IMR-90 (cell line): ENCODE measurements at regions not wholly inside any gene's neighbourhood (a gene's known extent, or its start where the extent isn't known, plus 50 kb on each side); places are given as distances from the start of the nearest gene placed in this dataset.

ENCODE experiments used
- ATAC-seq: fragments of 200-7000 bp; cut with Tn5 transposase; 2 replicates; pipeline ENCODE4 v1.9.1; 2020; ENCODE audit warnings: low read depth, mild to moderate bottlenecking, moderate library complexity
- BruUV-seq: library from RNA; stranded (reverse); fragments of 400-500 nt; replicated peaks from 2 replicates; lab custom pipeline; 2021; lab: Mats Ljungman, UMichigan
- CTCF ChIA-PET: fragments of 300-600 bp; formaldehyde crosslinking; extraction: SDS; loops from one replicate; lab custom pipeline; 2021; ENCODE audit warnings: antibody characterized with exemption; lab: Yijun Ruan, JAX
- POLR2A ChIA-PET: fragments of 300-600 bp; sonication (Branson Sonifier 250); formaldehyde crosslinking; loops from one replicate; lab custom pipeline; 2022; ENCODE audit warnings: antibody characterized with exemption; ENCODE audit not compliant: unreplicated experiment; lab: Charles Lee
- DNase-seq: peaks from one replicate; pipeline ENCODE4 v3.0.0; 2013
- H2AFZ ChIP-seq: replicated peaks from 2 replicates; pipeline ENCODE3; 2013; ENCODE audit warnings: low read length, mild to moderate bottlenecking; ENCODE audit not compliant: poor library complexity
- H2AK5ac ChIP-seq: 2 replicates; pipeline ENCODE4 v1.6.1; 2013; ENCODE audit warnings: low read depth, low read length, inconsistent platforms
- H2AK9ac ChIP-seq: replicated peaks from 2 replicates; pipeline ENCODE3; 2013; ENCODE audit warnings: mild to moderate bottlenecking, low read depth, low read length, moderate library complexity; ENCODE audit not compliant: poor library complexity
- H2BK120ac ChIP-seq: 2 replicates; pipeline ENCODE4 v1.6.1; 2013; ENCODE audit warnings: low read depth, low read length, inconsistent platforms
- H2BK15ac ChIP-seq: 3 replicates; pipeline ENCODE4 v1.6.1; 2013; ENCODE audit warnings: low read depth, low read length, inconsistent platforms
- H2BK20ac ChIP-seq: 2 replicates; pipeline ENCODE4 v1.6.1; 2013; ENCODE audit warnings: low read depth, mild to moderate bottlenecking, inconsistent platforms, low read length, moderate library complexity
- H2BK5ac ChIP-seq: 2 replicates; pipeline ENCODE4 v1.6.1; 2013; ENCODE audit warnings: mild to moderate bottlenecking, low read depth, low read length, inconsistent platforms; ENCODE audit not compliant: poor library complexity, severe bottlenecking
- H3K14ac ChIP-seq: replicated peaks from 2 replicates; pipeline ENCODE4 v1.6.1; 2013; ENCODE audit warnings: low read depth, low read length, inconsistent platforms
- H3K18ac ChIP-seq: 2 replicates; pipeline ENCODE4 v1.6.1; 2013; ENCODE audit warnings: low read depth, low read length, control low read depth
- H3K23ac ChIP-seq: 2 replicates; pipeline ENCODE4 v1.6.1; 2013; ENCODE audit warnings: low read depth, low read length, inconsistent platforms
- H3K27ac ChIP-seq: 2 replicates; pipeline ENCODE4 v1.5.1; 2013; ENCODE audit warnings: mild to moderate bottlenecking, control low read depth, low read length; ENCODE audit not compliant: insufficient read depth
- H3K27me3 ChIP-seq: 2 replicates; pipeline ENCODE4 v1.6.1; 2013; ENCODE audit warnings: low read length; ENCODE audit not compliant: control insufficient read depth, insufficient read depth
- H3K36me3 ChIP-seq: 2 replicates; pipeline ENCODE4 v1.6.1; 2013; ENCODE audit warnings: low read length, mixed read lengths; ENCODE audit not compliant: control insufficient read depth, insufficient read depth
- H3K4ac ChIP-seq: 2 replicates; pipeline ENCODE4 v1.6.1; 2013; ENCODE audit warnings: low read depth, low read length, inconsistent platforms
- H3K4me1 ChIP-seq: 2 replicates; pipeline ENCODE4 v1.6.1; 2013; ENCODE audit warnings: low read length, mixed read lengths; ENCODE audit not compliant: control insufficient read depth, insufficient read depth
- H3K4me2 ChIP-seq: 2 replicates; pipeline ENCODE4 v1.6.1; 2013; ENCODE audit warnings: low read depth, mild to moderate bottlenecking, control low read depth, low read length, moderate library complexity
- H3K4me3 ChIP-seq: 2 replicates; pipeline ENCODE4 v1.5.1; 2013; ENCODE audit warnings: low read depth, mild to moderate bottlenecking, control low read depth, low read length, moderate library complexity; ENCODE audit not compliant: insufficient read depth
- H3K56ac ChIP-seq: 2 replicates; pipeline ENCODE4 v1.6.1; 2013; ENCODE audit warnings: low read length, inconsistent platforms; ENCODE audit not compliant: insufficient read depth; ENCODE audit errors: extremely low read depth
- H3K79me1 ChIP-seq, 2 experiments: 2 replicates each; pipeline ENCODE4 v1.6.1; 2013; ENCODE audit warnings: low read length in 2 of 2, inconsistent platforms in 1 of 2, low read depth in 1 of 2
- H3K9ac ChIP-seq: 2 replicates; pipeline ENCODE4 v1.6.1; 2013; ENCODE audit warnings: low read depth, low read length, control low read depth
- H3K9me1 ChIP-seq: 2 replicates; pipeline ENCODE4 v1.6.1; 2013; ENCODE audit warnings: low read length, inconsistent platforms; ENCODE audit not compliant: insufficient read depth
- H3K9me3 ChIP-seq: 2 replicates; pipeline ENCODE4 v1.6.1; 2013; ENCODE audit warnings: low read length; ENCODE audit not compliant: control insufficient read depth, insufficient read depth
- H4K20me1 ChIP-seq: 2 replicates; pipeline ENCODE4 v1.6.1; 2013; ENCODE audit warnings: low read length, inconsistent platforms; ENCODE audit not compliant: insufficient read depth
- H4K5ac ChIP-seq: 2 replicates; pipeline ENCODE4 v1.6.1; 2013; ENCODE audit warnings: mild to moderate bottlenecking, low read depth, low read length, control low read depth
- H4K8ac ChIP-seq, 2 experiments: 2 replicates each; pipeline ENCODE4 v1.6.1; 2013; ENCODE audit warnings: low read depth in 2 of 2, low read length in 2 of 2, control low read depth in 1 of 2, inconsistent platforms in 1 of 2
- H4K91ac ChIP-seq: 2 replicates; pipeline ENCODE4 v1.6.1; 2013; ENCODE audit warnings: low read depth, low read length, inconsistent platforms; ENCODE audit not compliant: insufficient read depth
- BHLHE40 ChIP-seq: fragments of 150-350 bp; IDR thresholded peaks from 2 replicates; pipeline ENCODE4 v1.6.1; 2016; ENCODE audit warnings: mild to moderate bottlenecking, low read depth, low read length
- CEBPB ChIP-seq: IDR thresholded peaks from 2 replicates; pipeline ENCODE4 v1.6.1; 2012; ENCODE audit warnings: low read depth, low read length, improper control_type of control experiment
- CHD1 ChIP-seq: IDR thresholded peaks from 2 replicates; pipeline ENCODE4 v1.6.1; 2012; ENCODE audit warnings: low read depth, low read length, improper control_type of control experiment
- FOS ChIP-seq: fragments of 150-350 bp; IDR thresholded peaks from 2 replicates; pipeline ENCODE4 v1.6.1; 2016; ENCODE audit warnings: low read depth, low read length
- MAFK ChIP-seq: IDR thresholded peaks from 2 replicates; pipeline ENCODE4 v1.6.1; 2012; ENCODE audit warnings: low read depth, low read length, improper control_type of control experiment
- MAZ ChIP-seq: IDR thresholded peaks from 2 replicates; pipeline ENCODE4 v1.6.1; 2012; ENCODE audit warnings: low read depth, mild to moderate bottlenecking, low read length, improper control_type of control experiment, moderate library complexity, borderline replicate concordance
- MXI1 ChIP-seq: IDR thresholded peaks from 2 replicates; pipeline ENCODE4 v1.6.1; 2012; ENCODE audit warnings: low read depth, mild to moderate bottlenecking, low read length, moderate library complexity, borderline replicate concordance
- NFE2L2 ChIP-seq: fragments of 150-350 bp; IDR thresholded peaks from 2 replicates; pipeline ENCODE4 v1.6.1; 2016; ENCODE audit warnings: low read depth, mild to moderate bottlenecking, low read length
- POLR2A ChIP-seq: IDR thresholded peaks from 2 replicates; pipeline ENCODE4 v1.6.1; 2012; ENCODE audit warnings: mild to moderate bottlenecking, low read depth, low read length
- RAD21 ChIP-seq: IDR thresholded peaks from 2 replicates; pipeline ENCODE4 v1.6.1; 2012; ENCODE audit warnings: low read length, improper control_type of control experiment
- RCOR1 ChIP-seq: IDR thresholded peaks from 2 replicates; pipeline ENCODE4 v1.6.1; 2012; ENCODE audit warnings: mild to moderate bottlenecking, low read length, improper control_type of control experiment; ENCODE audit not compliant: insufficient replicate concordance
- RFX5 ChIP-seq: IDR thresholded peaks from 2 replicates; pipeline ENCODE4 v1.8.0; 2012; ENCODE audit warnings: low read depth, mild to moderate bottlenecking, low read length, moderate library complexity
- SMC3 ChIP-seq: fragments of 150-350 bp; IDR thresholded peaks from 2 replicates; pipeline ENCODE4 v1.6.1; 2016; ENCODE audit warnings: low read depth, mild to moderate bottlenecking, antibody characterized with exemption, low read length, moderate library complexity
- WGBS, 2 experiments: methylation state at CpG; one replicate each; pipeline versions ENCODE4 v1.1.5 to v1.1.7; 2013; ENCODE audit warnings: missing lambda C conversion rate in 2 of 2; ENCODE audit not compliant: insufficient read length in 1 of 2; ENCODE audit errors: extremely low coverage in 2 of 2; 5-methylcytosine and 5-hydroxymethylcytosine counted together
- dilution Hi-C: fragments of 300-500 bp; cut with HindIII; formaldehyde crosslinking; loops from one replicate; pipeline ENCODE4 v1.14.3; 2018; ENCODE audit warnings: low sequenced_read_pairs; ENCODE audit not compliant: unreplicated experiment
- in situ Hi-C: fragments of 300-500 bp; cut with MboI; formaldehyde crosslinking; loops from 3 replicates; pipeline ENCODE4 v1.14.3; 2019; ENCODE audit warnings: low sequenced_read_pairs, inconsistent platforms, mixed read lengths
- intact Hi-C: fragments of 100-400 bp; cut with micrococcal nuclease; formaldehyde crosslinking; loops from 2 replicates; pipeline ENCODE4 v1.10.0; 2022
- TF ChIP-seq, protein P1 (sequence below): conservative IDR thresholded peaks from 2 replicates; pipeline ENCODE4 v1.5.1; 2012; ENCODE audit warnings: mild to moderate bottlenecking, low read depth, low read length, improper control_type of control experiment
- TF ChIP-seq, protein P2 (sequence below): fragments of 150-350 bp; IDR thresholded peaks from 2 replicates; pipeline ENCODE4 v1.6.1; 2017; ENCODE audit warnings: mild to moderate bottlenecking, antibody characterized with exemption, low read length, low read depth
- TF ChIP-seq, protein P3 (sequence below): fragments of 150-350 bp; IDR thresholded peaks from 2 replicates; pipeline ENCODE4 v1.6.1; 2016; ENCODE audit warnings: low read depth, mild to moderate bottlenecking, low read length, moderate library complexity, borderline replicate concordance

DNA sequence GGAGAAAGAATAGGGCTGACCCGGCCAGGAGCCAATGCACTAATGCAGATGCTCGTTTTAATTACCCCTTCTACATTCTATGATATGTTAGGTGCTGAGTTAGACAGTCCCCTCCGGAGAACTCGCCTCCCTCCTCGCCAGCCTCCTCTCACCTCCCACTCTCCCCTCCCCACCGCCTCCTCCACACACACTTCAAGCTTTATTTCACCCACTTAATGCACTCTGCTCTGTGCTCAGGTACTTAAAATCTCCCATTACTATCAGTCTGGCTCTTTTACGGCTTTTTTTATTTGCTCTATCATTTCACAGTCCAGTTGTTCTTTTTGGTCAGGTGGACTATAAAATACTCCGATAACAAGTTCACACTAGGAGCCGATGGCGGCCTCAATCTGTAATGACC, 231.6 kb downstream of the TEX36 start:
- H3K4me2 ChIP-seq, result no peak overlapping the region
- ATAC-seq (no peak), DNase-seq (no peak)
- no peak overlapping the region for H2BK15ac ChIP-seq
- H2BK120ac ChIP-seq, result no peak overlapping the region
- no peaks in the 10 kb centered on the region for H4K20me1 ChIP-seq
- H3K4ac ChIP-seq, result no peak overlapping the region
- H3K18ac ChIP-seq, result no peak overlapping the region
- H3K36me3 ChIP-seq, result no peaks in the 10 kb centered on the region
- BruUV-seq, result no TSS peak
- H2AFZ ChIP-seq, result no peak overlapping the region
- no peaks in the 10 kb centered on the region for H3K9me1 ChIP-seq
- H2BK5ac ChIP-seq, result no peak overlapping the region
- no peak overlapping the region for H3K27ac ChIP-seq
- CTCF ChIA-PET, result no interaction called here
- no peak overlapping the region for H3K23ac ChIP-seq
- POLR2A ChIA-PET, result no interaction called here
- WGBS, 2 experiments, result 83% methylated on average over 3 of the region's 10 CpGs; no CpG with 5 or more reads in 1 of the 2 experiments
- in situ Hi-C loops (no loop called here), dilution Hi-C loops (no loop called here), intact Hi-C loops (no loop called here)
- H2BK20ac ChIP-seq, result no peak overlapping the region
- H3K27me3 ChIP-seq, result peaks cover 5% of the 10 kb centered on the region
- TF ChIP-seq RFX5 (no peak), POLR2A (no peak), SMC3 (no peak), MAZ (no peak), CHD1 (no peak), FOS (no peak), NFE2L2 (no peak), MAFK (no peak), CEBPB (no peak), RAD21 (no peak), MXI1 (no peak), RCOR1 (no peak), BHLHE40 (no peak)
- TF ChIP-seq, protein P1, sequence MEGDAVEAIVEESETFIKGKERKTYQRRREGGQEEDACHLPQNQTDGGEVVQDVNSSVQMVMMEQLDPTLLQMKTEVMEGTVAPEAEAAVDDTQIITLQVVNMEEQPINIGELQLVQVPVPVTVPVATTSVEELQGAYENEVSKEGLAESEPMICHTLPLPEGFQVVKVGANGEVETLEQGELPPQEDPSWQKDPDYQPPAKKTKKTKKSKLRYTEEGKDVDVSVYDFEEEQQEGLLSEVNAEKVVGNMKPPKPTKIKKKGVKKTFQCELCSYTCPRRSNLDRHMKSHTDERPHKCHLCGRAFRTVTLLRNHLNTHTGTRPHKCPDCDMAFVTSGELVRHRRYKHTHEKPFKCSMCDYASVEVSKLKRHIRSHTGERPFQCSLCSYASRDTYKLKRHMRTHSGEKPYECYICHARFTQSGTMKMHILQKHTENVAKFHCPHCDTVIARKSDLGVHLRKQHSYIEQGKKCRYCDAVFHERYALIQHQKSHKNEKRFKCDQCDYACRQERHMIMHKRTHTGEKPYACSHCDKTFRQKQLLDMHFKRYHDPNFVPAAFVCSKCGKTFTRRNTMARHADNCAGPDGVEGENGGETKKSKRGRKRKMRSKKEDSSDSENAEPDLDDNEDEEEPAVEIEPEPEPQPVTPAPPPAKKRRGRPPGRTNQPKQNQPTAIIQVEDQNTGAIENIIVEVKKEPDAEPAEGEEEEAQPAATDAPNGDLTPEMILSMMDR, result no peak
- TF ChIP-seq, protein P2, sequence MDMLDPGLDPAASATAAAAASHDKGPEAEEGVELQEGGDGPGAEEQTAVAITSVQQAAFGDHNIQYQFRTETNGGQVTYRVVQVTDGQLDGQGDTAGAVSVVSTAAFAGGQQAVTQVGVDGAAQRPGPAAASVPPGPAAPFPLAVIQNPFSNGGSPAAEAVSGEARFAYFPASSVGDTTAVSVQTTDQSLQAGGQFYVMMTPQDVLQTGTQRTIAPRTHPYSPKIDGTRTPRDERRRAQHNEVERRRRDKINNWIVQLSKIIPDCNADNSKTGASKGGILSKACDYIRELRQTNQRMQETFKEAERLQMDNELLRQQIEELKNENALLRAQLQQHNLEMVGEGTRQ, result no peak
- TF ChIP-seq, protein P3, sequence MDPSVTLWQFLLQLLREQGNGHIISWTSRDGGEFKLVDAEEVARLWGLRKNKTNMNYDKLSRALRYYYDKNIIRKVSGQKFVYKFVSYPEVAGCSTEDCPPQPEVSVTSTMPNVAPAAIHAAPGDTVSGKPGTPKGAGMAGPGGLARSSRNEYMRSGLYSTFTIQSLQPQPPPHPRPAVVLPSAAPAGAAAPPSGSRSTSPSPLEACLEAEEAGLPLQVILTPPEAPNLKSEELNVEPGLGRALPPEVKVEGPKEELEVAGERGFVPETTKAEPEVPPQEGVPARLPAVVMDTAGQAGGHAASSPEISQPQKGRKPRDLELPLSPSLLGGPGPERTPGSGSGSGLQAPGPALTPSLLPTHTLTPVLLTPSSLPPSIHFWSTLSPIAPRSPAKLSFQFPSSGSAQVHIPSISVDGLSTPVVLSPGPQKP, result no peak
- no peaks in the 10 kb centered on the region for H3K79me1 ChIP-seq
- H2AK9ac ChIP-seq, result no peak overlapping the region
- H4K91ac ChIP-seq, result no peak overlapping the region
- H3K9me3 ChIP-seq, result no peaks in the 10 kb centered on the region
- no peak overlapping the region for H4K8ac ChIP-seq
- no peak overlapping the region for H2AK5ac ChIP-seq
- no peak overlapping the region for H3K9ac ChIP-seq
- H3K4me1 ChIP-seq, result no peaks in the 10 kb centered on the region
- H3K4me3 ChIP-seq, result no peak overlapping the region
- no peak overlapping the region for H3K56ac ChIP-seq
- no peak overlapping the region for H3K14ac ChIP-seq
- no peak overlapping the region for H4K5ac ChIP-seq
